ENCODE measurements at regions not wholly inside any gene's neighbourhood (a gene's known extent, or its start where the extent isn't known, plus 50 kb on each side); places are given as distances from the start of the nearest gene placed in this dataset.

- H3K4me3 ChIP-seq (ENCODE audit: low read length), result no peak overlapping the region
- TF ChIP-seq, protein P1, sequence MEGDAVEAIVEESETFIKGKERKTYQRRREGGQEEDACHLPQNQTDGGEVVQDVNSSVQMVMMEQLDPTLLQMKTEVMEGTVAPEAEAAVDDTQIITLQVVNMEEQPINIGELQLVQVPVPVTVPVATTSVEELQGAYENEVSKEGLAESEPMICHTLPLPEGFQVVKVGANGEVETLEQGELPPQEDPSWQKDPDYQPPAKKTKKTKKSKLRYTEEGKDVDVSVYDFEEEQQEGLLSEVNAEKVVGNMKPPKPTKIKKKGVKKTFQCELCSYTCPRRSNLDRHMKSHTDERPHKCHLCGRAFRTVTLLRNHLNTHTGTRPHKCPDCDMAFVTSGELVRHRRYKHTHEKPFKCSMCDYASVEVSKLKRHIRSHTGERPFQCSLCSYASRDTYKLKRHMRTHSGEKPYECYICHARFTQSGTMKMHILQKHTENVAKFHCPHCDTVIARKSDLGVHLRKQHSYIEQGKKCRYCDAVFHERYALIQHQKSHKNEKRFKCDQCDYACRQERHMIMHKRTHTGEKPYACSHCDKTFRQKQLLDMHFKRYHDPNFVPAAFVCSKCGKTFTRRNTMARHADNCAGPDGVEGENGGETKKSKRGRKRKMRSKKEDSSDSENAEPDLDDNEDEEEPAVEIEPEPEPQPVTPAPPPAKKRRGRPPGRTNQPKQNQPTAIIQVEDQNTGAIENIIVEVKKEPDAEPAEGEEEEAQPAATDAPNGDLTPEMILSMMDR (IDR thresholded peaks at IDR 0.05; ENCODE audit: insufficient read depth, low read depth, low read length, missing control alignments), result no peak
- peak; percentile 53 for DNase-seq (ENCODE audit: low read depth)
Observed at GRCh38 chr10:33532901-33533300, 198.4 kb upstream of the NRP1 start.

GRCh38 chr10:33529234-33529633 lies 194.8 kb upstream of the NRP1 start:
- TF ChIP-seq, protein P1 (IDR thresholded peaks at IDR 0.05; ENCODE audit: insufficient read depth, low read depth, low read length, missing control alignments), result no peak
- no peak for DNase-seq (ENCODE audit: low read depth)

DNA sequence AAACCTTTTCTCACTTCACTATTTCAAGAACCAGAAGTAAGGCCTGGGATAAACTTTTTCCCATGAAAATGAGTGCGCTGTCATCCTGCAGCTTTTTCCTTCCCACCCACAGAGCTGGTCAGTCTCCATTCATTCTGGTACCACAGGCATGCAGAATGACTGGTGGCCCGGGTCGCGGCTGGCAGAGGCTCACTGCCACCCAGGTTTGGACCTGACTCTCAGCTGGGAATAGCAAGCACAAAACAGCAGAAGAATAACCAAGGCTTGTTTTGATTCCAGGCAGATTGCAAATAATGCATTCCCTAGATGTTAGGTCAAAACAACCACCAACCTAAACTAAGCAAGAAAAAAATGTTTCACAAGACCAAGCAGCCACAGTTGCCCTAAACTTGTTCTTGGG lies 190.5 kb upstream of the NRP1 start:
- DNase-seq (ENCODE audit: low read depth), result peak; percentile 51
- TF ChIP-seq, protein P1 (IDR thresholded peaks at IDR 0.05; ENCODE audit: insufficient read depth, low read depth, low read length, missing control alignments), result no peak
- H3K4me3 ChIP-seq (ENCODE audit: low read length), result no peak overlapping the region

More at GRCh38 chr10:33529234-33529633, 194.8 kb upstream of the NRP1 start:
- no peak overlapping the region for H3K4me3 ChIP-seq (ENCODE audit: low read length)

DNA sequence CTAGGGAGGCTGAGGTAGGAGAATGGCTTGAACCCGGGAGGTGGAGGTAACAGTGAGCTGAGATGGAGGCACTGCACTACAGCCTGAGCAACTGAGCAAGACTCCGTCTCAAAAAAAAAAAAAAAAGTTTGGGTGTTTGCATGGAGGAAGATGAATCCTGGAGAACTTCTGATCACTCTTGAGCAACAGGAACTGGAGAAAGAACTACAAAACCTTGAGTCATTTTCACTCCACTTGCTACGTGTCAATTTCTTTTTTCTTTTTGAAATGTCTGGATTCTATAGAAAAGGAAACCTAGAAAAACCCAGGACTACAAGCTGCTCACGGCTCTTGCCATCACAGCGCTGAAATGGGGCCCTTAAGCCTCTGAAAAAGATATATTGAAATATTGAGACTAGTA lies 189.6 kb upstream of the NRP1 start:
- no peak for DNase-seq (ENCODE audit: low read depth)
- no peak overlapping the region for H3K4me3 ChIP-seq (ENCODE audit: low read length)
- TF ChIP-seq, protein P1 (IDR thresholded peaks at IDR 0.05; ENCODE audit: insufficient read depth, low read depth, low read length, missing control alignments), result no peak

DNA sequence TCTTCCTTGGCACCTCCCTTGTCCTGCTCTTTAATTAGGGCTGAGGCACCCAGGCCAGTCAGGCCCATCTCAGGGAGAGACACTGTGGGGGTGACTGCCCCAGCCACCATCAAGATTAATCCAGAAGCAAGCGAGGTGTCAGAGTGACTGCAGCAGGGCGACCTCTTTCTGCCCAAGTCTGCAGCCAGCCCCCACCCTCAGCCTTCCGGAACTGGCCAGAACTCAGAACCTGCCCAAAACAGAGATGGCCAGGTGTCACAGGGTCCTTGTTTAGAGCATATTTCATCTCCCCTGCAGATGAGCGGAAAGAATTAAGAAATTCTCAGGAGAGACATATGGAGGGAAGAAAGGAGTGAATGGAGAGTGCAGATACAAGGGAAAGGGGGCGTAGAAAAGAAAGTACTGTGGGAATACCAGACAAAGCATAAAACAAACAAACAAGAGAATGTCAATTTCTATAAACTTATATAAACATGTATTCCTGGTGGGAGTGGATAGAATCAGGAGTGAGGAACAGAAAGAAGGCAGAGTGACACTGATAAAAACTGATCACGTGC lies 188.8 kb upstream of the NRP1 start:
- no peak overlapping the region for H3K4me3 ChIP-seq (ENCODE audit: low read length)
- DNase-seq (ENCODE audit: low read depth), result no peak
- TF ChIP-seq, protein P1 (IDR thresholded peaks at IDR 0.05; ENCODE audit: insufficient read depth, low read depth, low read length, missing control alignments), result no peak

DNA sequence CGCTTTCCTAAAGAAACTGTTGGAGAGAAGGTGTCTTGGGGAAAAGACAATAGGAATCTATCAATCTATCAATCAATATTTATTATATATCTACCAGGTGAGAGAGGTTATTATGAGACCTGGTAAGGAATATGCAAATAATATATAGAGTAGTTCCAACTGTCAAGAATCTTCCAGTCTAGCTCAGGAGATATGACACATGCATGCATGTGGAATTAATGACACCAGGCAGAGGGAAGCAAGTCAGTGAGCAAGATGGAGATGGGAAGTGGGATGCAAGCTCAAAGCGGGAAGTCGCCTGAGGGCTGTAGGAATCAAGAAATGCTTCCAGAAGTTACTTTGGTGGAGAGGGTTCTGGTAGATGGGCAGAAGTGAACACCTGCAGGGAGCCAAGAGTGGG lies 187.4 kb upstream of the NRP1 start:
- H3K4me3 ChIP-seq (ENCODE audit: low read length), result no peak overlapping the region
- TF ChIP-seq, protein P1 (IDR thresholded peaks at IDR 0.05; ENCODE audit: insufficient read depth, low read depth, low read length, missing control alignments), result no peak
- no peak for DNase-seq (ENCODE audit: low read depth)

GRCh38 chr10:33521062-33521461 lies 186.6 kb upstream of the NRP1 start:
- no peak for DNase-seq (ENCODE audit: low read depth)
- no peak overlapping the region for H3K4me3 ChIP-seq (ENCODE audit: low read length)
- TF ChIP-seq, protein P1 (IDR thresholded peaks at IDR 0.05; ENCODE audit: insufficient read depth, low read depth, low read length, missing control alignments), result no peak

Measured in epithelial cell of esophagus (primary cell).